ENCODE measurements at regions not wholly inside any gene's neighbourhood (a gene's known extent, or its start where the extent isn't known, plus 50 kb on each side); places are given as distances from the start of the nearest gene placed in this dataset.
"Not testable (repeated sequence)": the region's sequence is repeated elsewhere in the genome, so short reads cannot be mapped to it uniquely, and the experiment has no call there.

- Histone ChIP-seq H3K9me3 (ENCODE audit: insufficient read depth, low read depth, low read length) (no peaks in the 10 kb centered on the region), H3K4me3 (ENCODE audit: low read length, poor library complexity, severe bottlenecking) (no peak overlapping the region), H3K4me1 (ENCODE audit: insufficient read depth, low read length, poor library complexity, severe bottlenecking) (no peaks in the 10 kb centered on the region), H3F3A (ENCODE audit: low read depth) (no peaks in the 10 kb centered on the region), H4K20me1 (ENCODE audit: insufficient read depth, low read length, poor library complexity, severe bottlenecking) (no peaks in the 10 kb centered on the region), H3K9ac (ENCODE audit: low read depth, low read length, poor library complexity, severe bottlenecking) (no peak overlapping the region), H2AFZ (ENCODE audit: low read length) (no peak overlapping the region), H3K27me3 (ENCODE audit: insufficient read depth, low read length, poor library complexity, severe bottlenecking) (no peaks in the 10 kb centered on the region), H3K9me2 (replicated peaks; ENCODE audit: low read depth, low read length) (no peaks in the 10 kb centered on the region), H3K4me2 (ENCODE audit: low read depth, low read length, poor library complexity, severe bottlenecking) (no peak overlapping the region), H3K79me2 (ENCODE audit: insufficient read depth, low read length) (no peaks in the 10 kb centered on the region), H3K36me3 (ENCODE audit: insufficient read depth, low read length) (no peaks in the 10 kb centered on the region)
- TF ChIP-seq EZH2phosphoT487 (IDR thresholded peaks at IDR 0.05; ENCODE audit: borderline replicate concordance) (no peak), CTCF (conservative IDR thresholded peaks at IDR 0.05; ENCODE audit: low read length) (no peak)
Measured at GRCh38 chr20:48025661-48026060, 240.4 kb upstream of the SULF2 start.

- H3F3A ChIP-seq (ENCODE audit: low read depth) = no peaks in the 10 kb centered on the region
- no peak overlapping the region for H3K4me2 ChIP-seq (ENCODE audit: low read depth, low read length, poor library complexity, severe bottlenecking)
- TF ChIP-seq EZH2phosphoT487 (IDR thresholded peaks at IDR 0.05; ENCODE audit: borderline replicate concordance) = no peak
- TF ChIP-seq CTCF (conservative IDR thresholded peaks at IDR 0.05; ENCODE audit: low read length) = no peak
- no peaks in the 10 kb centered on the region for H3K4me1 ChIP-seq (ENCODE audit: insufficient read depth, low read length, poor library complexity, severe bottlenecking)
- no peaks in the 10 kb centered on the region for H3K27me3 ChIP-seq (ENCODE audit: insufficient read depth, low read length, poor library complexity, severe bottlenecking)
- H2AFZ ChIP-seq (ENCODE audit: low read length) = no peak overlapping the region
- H4K20me1 ChIP-seq (ENCODE audit: insufficient read depth, low read length, poor library complexity, severe bottlenecking) = no peaks in the 10 kb centered on the region
- H3K36me3 ChIP-seq (ENCODE audit: insufficient read depth, low read length) = no peaks in the 10 kb centered on the region
- H3K4me3 ChIP-seq (ENCODE audit: low read length, poor library complexity, severe bottlenecking) = no peak overlapping the region
- H3K79me2 ChIP-seq (ENCODE audit: insufficient read depth, low read length) = no peaks in the 10 kb centered on the region
- no peak overlapping the region for H3K9ac ChIP-seq (ENCODE audit: low read depth, low read length, poor library complexity, severe bottlenecking)
- H3K9me3 ChIP-seq (ENCODE audit: insufficient read depth, low read depth, low read length) = no peaks in the 10 kb centered on the region
- H3K9me2 ChIP-seq (replicated peaks; ENCODE audit: low read depth, low read length) = no peaks in the 10 kb centered on the region
Measured at GRCh38 chr20:48025051-48025515, 239.8 kb upstream of the SULF2 start.

- Histone ChIP-seq H3K9me3 (ENCODE audit: insufficient read depth, low read depth, low read length) (no peaks in the 10 kb centered on the region), H3F3A (ENCODE audit: low read depth) (no peaks in the 10 kb centered on the region), H3K9ac (ENCODE audit: low read depth, low read length, poor library complexity, severe bottlenecking) (no peak overlapping the region), H3K36me3 (ENCODE audit: insufficient read depth, low read length) (no peaks in the 10 kb centered on the region), H3K27me3 (ENCODE audit: insufficient read depth, low read length, poor library complexity, severe bottlenecking) (no peaks in the 10 kb centered on the region), H3K4me3 (ENCODE audit: low read length, poor library complexity, severe bottlenecking) (no peak overlapping the region), H4K20me1 (ENCODE audit: insufficient read depth, low read length, poor library complexity, severe bottlenecking) (no peaks in the 10 kb centered on the region), H3K4me2 (ENCODE audit: low read depth, low read length, poor library complexity, severe bottlenecking) (no peak overlapping the region), H3K4me1 (ENCODE audit: insufficient read depth, low read length, poor library complexity, severe bottlenecking) (no peaks in the 10 kb centered on the region), H3K79me2 (ENCODE audit: insufficient read depth, low read length) (no peaks in the 10 kb centered on the region), H3K9me2 (replicated peaks; ENCODE audit: low read depth, low read length) (no peaks in the 10 kb centered on the region), H2AFZ (ENCODE audit: low read length) (no peak overlapping the region)
- TF ChIP-seq CTCF (conservative IDR thresholded peaks at IDR 0.05; ENCODE audit: low read length) (no peak), EZH2phosphoT487 (IDR thresholded peaks at IDR 0.05; ENCODE audit: borderline replicate concordance) (no peak)
Measured at GRCh38 chr20:48024539-48024938, 239.3 kb upstream of the SULF2 start.

GRCh38 chr20:48020696-48021095 lies 235.4 kb upstream of the SULF2 start:
- not testable (repeated sequence) for H3K4me1 ChIP-seq (ENCODE audit: insufficient read depth, low read length, poor library complexity, severe bottlenecking); H3K4me3 ChIP-seq (ENCODE audit: low read length, poor library complexity, severe bottlenecking); H3K27me3 ChIP-seq (ENCODE audit: insufficient read depth, low read length, poor library complexity, severe bottlenecking); H3K9me3 ChIP-seq (ENCODE audit: insufficient read depth, low read depth, low read length); H3F3A ChIP-seq (ENCODE audit: low read depth); H4K20me1 ChIP-seq (ENCODE audit: insufficient read depth, low read length, poor library complexity, severe bottlenecking); H3K9ac ChIP-seq (ENCODE audit: low read depth, low read length, poor library complexity, severe bottlenecking); H2AFZ ChIP-seq (ENCODE audit: low read length); H3K36me3 ChIP-seq (ENCODE audit: insufficient read depth, low read length); H3K9me2 ChIP-seq (replicated peaks; ENCODE audit: low read depth, low read length); H3K4me2 ChIP-seq (ENCODE audit: low read depth, low read length, poor library complexity, severe bottlenecking); H3K79me2 ChIP-seq (ENCODE audit: insufficient read depth, low read length)
